ENCODE measurements at regions not wholly inside any gene's neighbourhood (a gene's known extent, or its start where the extent isn't known, plus 50 kb on each side); places are given as distances from the start of the nearest gene placed in this dataset.
"Not testable (repeated sequence)": the region's sequence is repeated elsewhere in the genome, so short reads cannot be mapped to it uniquely, and the experiment has no call there.

- Mint-ChIP-seq H3K4me3 (no peak overlapping the region), H3K4me1 (ENCODE audit: low read depth) (no peaks in the 10 kb centered on the region), H3K9me3 (peaks cover 6 to 10% of the 10 kb centered on the region in 2 donors), H3K36me3 (ENCODE audit: insufficient read depth in 2 of 2) (no peaks in the 10 kb centered on the region), H3K27ac (no peak overlapping the region), H3K27me3 (ENCODE audit: low read depth) (no peaks in the 10 kb centered on the region)
- no peak for DNase-seq
- ATAC-seq (replicated peaks in 1 of 2), result no peak
These were observed 1086.3 kb upstream of the TMPRSS15 start for GRCh38 chr21:19489930-19490329.

GRCh38 chr21:19490481-19490880, 1086.9 kb upstream of the TMPRSS15 start:
- Mint-ChIP-seq H3K4me1 (ENCODE audit: low read depth) (no peaks in the 10 kb centered on the region), H3K36me3 (ENCODE audit: insufficient read depth in 2 of 2) (no peaks in the 10 kb centered on the region), H3K27ac (no peak overlapping the region), H3K4me3 (no peak overlapping the region), H3K27me3 (ENCODE audit: low read depth) (no peaks in the 10 kb centered on the region), H3K9me3 (peaks cover 6 to 10% of the 10 kb centered on the region in 2 donors)
- DNase-seq (no peak), ATAC-seq (replicated peaks in 1 of 2) (no peak)

GRCh38 chr21:19493437-19494241, 1090.1 kb upstream of the TMPRSS15 start:
- not testable (repeated sequence) for H3K9me3 Mint-ChIP-seq; H3K27ac Mint-ChIP-seq; H3K36me3 Mint-ChIP-seq (ENCODE audit: insufficient read depth in 2 of 2); ATAC-seq (replicated peaks in 1 of 2); H3K27me3 Mint-ChIP-seq (ENCODE audit: low read depth); H3K4me1 Mint-ChIP-seq (ENCODE audit: low read depth); DNase-seq; H3K4me3 Mint-ChIP-seq

GRCh38 chr21:19501115-19501514, 1097.5 kb upstream of the TMPRSS15 start:
- H3K4me1 Mint-ChIP-seq (ENCODE audit: low read depth), result no peaks in the 10 kb centered on the region
- H3K27ac Mint-ChIP-seq, result no peak overlapping the region
- DNase-seq (no peak), ATAC-seq (replicated peaks in 1 of 2) (no peak)
- no peaks in the 10 kb centered on the region for H3K27me3 Mint-ChIP-seq (ENCODE audit: low read depth)
- H3K36me3 Mint-ChIP-seq (ENCODE audit: insufficient read depth in 2 of 2), result no peaks in the 10 kb centered on the region
- peaks cover 2 to 11% of the 10 kb centered on the region in 2 donors for H3K9me3 Mint-ChIP-seq
- no peak overlapping the region for H3K4me3 Mint-ChIP-seq

- Mint-ChIP-seq H3K9me3 (peaks cover 3 to 12% of the 10 kb centered on the region in 2 donors), H3K27ac (no peak overlapping the region), H3K27me3 (ENCODE audit: low read depth) (no peaks in the 10 kb centered on the region), H3K4me3 (no peak overlapping the region), H3K4me1 (ENCODE audit: low read depth) (no peaks in the 10 kb centered on the region), H3K36me3 (ENCODE audit: insufficient read depth in 2 of 2) (peaks cover 0 to 1% of the 10 kb centered on the region in 2 donors)
- ATAC-seq (replicated peaks in 1 of 2), result no peak
- DNase-seq, result no peak
These were observed 1104.2 kb upstream of the TMPRSS15 start for GRCh38 chr21:19507682-19508260.

- Mint-ChIP-seq H3K27me3 (ENCODE audit: low read depth) (no peaks in the 10 kb centered on the region), H3K9me3 (peaks cover 3 to 12% of the 10 kb centered on the region in 2 donors), H3K36me3 (ENCODE audit: insufficient read depth in 2 of 2) (peaks cover 0 to 1% of the 10 kb centered on the region in 2 donors), H3K4me3 (no peak overlapping the region), H3K4me1 (ENCODE audit: low read depth) (no peaks in the 10 kb centered on the region), H3K27ac (no peak overlapping the region)
- DNase-seq, result no peak
- no peak for ATAC-seq (replicated peaks in 1 of 2)
These were observed 1104.9 kb upstream of the TMPRSS15 start for GRCh38 chr21:19508442-19508841.

GRCh38 chr21:19508844-19509243, 1105.3 kb upstream of the TMPRSS15 start:
- no peak overlapping the region for H3K27ac Mint-ChIP-seq
- ATAC-seq (replicated peaks in 1 of 2) (no peak), DNase-seq (no peak)
- peaks cover 3 to 12% of the 10 kb centered on the region in 2 donors for H3K9me3 Mint-ChIP-seq
- H3K27me3 Mint-ChIP-seq (ENCODE audit: low read depth), result no peaks in the 10 kb centered on the region
- no peak overlapping the region for H3K4me3 Mint-ChIP-seq
- peaks cover 0 to 1% of the 10 kb centered on the region in 2 donors for H3K36me3 Mint-ChIP-seq (ENCODE audit: insufficient read depth in 2 of 2)
- H3K4me1 Mint-ChIP-seq (ENCODE audit: low read depth), result no peaks in the 10 kb centered on the region

GRCh38 chr21:19510057-19510456, 1106.5 kb upstream of the TMPRSS15 start:
- DNase-seq, result no peak
- Mint-ChIP-seq H3K27me3 (ENCODE audit: low read depth) (no peaks in the 10 kb centered on the region), H3K9me3 (peaks cover 1 to 13% of the 10 kb centered on the region in 2 donors), H3K4me3 (no peak overlapping the region), H3K4me1 (ENCODE audit: low read depth) (no peaks in the 10 kb centered on the region), H3K36me3 (ENCODE audit: insufficient read depth in 2 of 2) (peaks cover 0 to 1% of the 10 kb centered on the region in 2 donors), H3K27ac (no peak overlapping the region)
- ATAC-seq (replicated peaks in 1 of 2), result no peak

GRCh38 chr21:19510653-19511052, 1107.1 kb upstream of the TMPRSS15 start:
- H3K27me3 Mint-ChIP-seq (ENCODE audit: low read depth), result no peaks in the 10 kb centered on the region
- peaks cover 1 to 13% of the 10 kb centered on the region in 2 donors for H3K9me3 Mint-ChIP-seq

GRCh38 chr21:19522381-19522780, 1118.8 kb upstream of the TMPRSS15 start:
- H3K4me1 Mint-ChIP-seq (ENCODE audit: low read depth), result no peaks in the 10 kb centered on the region
- no peaks in the 10 kb centered on the region for H3K27me3 Mint-ChIP-seq (ENCODE audit: low read depth)
- peaks cover 0 to 19% of the 10 kb centered on the region in 2 donors for H3K9me3 Mint-ChIP-seq

More at GRCh38 chr21:19510653-19511052, 1107.1 kb upstream of the TMPRSS15 start:
- Mint-ChIP-seq H3K36me3 (ENCODE audit: insufficient read depth in 2 of 2) (peaks cover 0 to 1% of the 10 kb centered on the region in 2 donors), H3K4me3 (no peak overlapping the region), H3K4me1 (ENCODE audit: low read depth) (no peaks in the 10 kb centered on the region), H3K27ac (no peak overlapping the region)
- ATAC-seq (replicated peaks in 1 of 2), result no peak
- DNase-seq, result no peak

GRCh38 chr21:19523061-19523460, 1119.5 kb upstream of the TMPRSS15 start:
- Mint-ChIP-seq H3K9me3 (peaks cover 0 to 19% of the 10 kb centered on the region in 2 donors), H3K27ac (no peak overlapping the region), H3K4me1 (ENCODE audit: low read depth) (no peaks in the 10 kb centered on the region), H3K4me3 (no peak overlapping the region), H3K27me3 (ENCODE audit: low read depth) (no peaks in the 10 kb centered on the region), H3K36me3 (ENCODE audit: insufficient read depth in 2 of 2) (peaks cover 0 to 1% of the 10 kb centered on the region in 2 donors)
- DNase-seq (no peak), ATAC-seq (replicated peaks in 1 of 2) (no peak)

More at GRCh38 chr21:19522381-19522780, 1118.8 kb upstream of the TMPRSS15 start:
- ATAC-seq (replicated peaks in 1 of 2) (no peak), DNase-seq (no peak)
- Mint-ChIP-seq H3K27ac (no peak overlapping the region), H3K4me3 (no peak overlapping the region), H3K36me3 (ENCODE audit: insufficient read depth in 2 of 2) (peaks cover 0 to 1% of the 10 kb centered on the region in 2 donors)

GRCh38 chr21:19523746-19524145, 1120.2 kb upstream of the TMPRSS15 start:
- Mint-ChIP-seq H3K9me3 (peaks cover 0 to 15% of the 10 kb centered on the region in 2 donors), H3K36me3 (ENCODE audit: insufficient read depth in 2 of 2) (peaks cover 0 to under 1% of the 10 kb centered on the region in 2 donors), H3K27me3 (ENCODE audit: low read depth) (no peaks in the 10 kb centered on the region), H3K4me1 (ENCODE audit: low read depth) (no peaks in the 10 kb centered on the region), H3K27ac (no peak overlapping the region), H3K4me3 (no peak overlapping the region)
- ATAC-seq (replicated peaks in 1 of 2) (no peak), DNase-seq (no peak)

GRCh38 chr21:19529031-19529430, 1125.4 kb upstream of the TMPRSS15 start:
- Mint-ChIP-seq H3K27me3 (ENCODE audit: low read depth) (no peaks in the 10 kb centered on the region), H3K27ac (no peak overlapping the region), H3K4me3 (no peak overlapping the region), H3K9me3 (peaks cover 3 to 8% of the 10 kb centered on the region in 2 donors), H3K4me1 (ENCODE audit: low read depth) (no peaks in the 10 kb centered on the region), H3K36me3 (ENCODE audit: insufficient read depth in 2 of 2) (no peaks in the 10 kb centered on the region)
- DNase-seq (no peak), ATAC-seq (replicated peaks in 1 of 2) (no peak)
